HG02943 (cell line): ENCODE measurements at regions not wholly inside any gene's neighbourhood (a gene's known extent, or its start where the extent isn't known, plus 50 kb on each side); places are given as distances from the start of the nearest gene placed in this dataset.

Experiments
- ATAC-seq: cut with Tn5 transposase; IDR thresholded peaks from one replicate; pipeline ENCODE4 v1.9.1; 2021; ENCODE audit warnings: mild to moderate bottlenecking, low read depth, moderate library complexity; ENCODE audit not compliant: unreplicated experiment

- ATAC-seq = no peak
Observed at GRCh38 chr7:17015598-17016031, 133.8 kb upstream of the AGR3 start.

GRCh38 chr7:17016402-17017010, 134.7 kb upstream of the AGR3 start:
- ATAC-seq = no peak

- no peak for ATAC-seq
Observed at GRCh38 chr7:17019106-17019505, 137.3 kb upstream of the AGR3 start.

- ATAC-seq = no peak
Observed at GRCh38 chr7:17020250-17020649, 138.5 kb upstream of the AGR3 start.

DNA sequence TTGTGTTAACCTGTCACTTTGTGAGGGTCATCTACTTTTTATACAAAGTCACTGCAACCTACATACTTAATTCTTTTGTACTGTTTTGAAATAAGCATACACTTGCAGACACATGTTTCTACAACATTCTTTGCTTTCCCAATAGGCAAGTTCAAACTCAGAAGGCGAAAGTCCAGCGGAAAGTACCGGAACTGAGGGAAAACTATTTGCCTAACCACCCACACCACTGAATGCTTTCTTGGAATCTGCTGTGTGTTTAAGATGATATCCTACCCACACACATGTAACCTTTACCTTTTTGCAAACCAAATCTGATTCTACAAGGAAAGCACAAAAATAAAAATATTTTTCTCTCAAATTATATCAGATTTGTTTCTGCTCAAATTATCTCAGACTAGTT, 139.4 kb upstream of the AGR3 start:
- no peak for ATAC-seq

GRCh38 chr7:17022920-17023319, 141.1 kb upstream of the AGR3 start:
- ATAC-seq = no peak

GRCh38 chr7:17026269-17026668, 144.5 kb upstream of the AGR3 start:
- no peak for ATAC-seq

- no peak for ATAC-seq
Observed at GRCh38 chr7:17027143-17027788, 145.5 kb upstream of the AGR3 start.

GRCh38 chr7:17027789-17028152, 146.0 kb upstream of the AGR3 start:
- ATAC-seq = no peak

DNA sequence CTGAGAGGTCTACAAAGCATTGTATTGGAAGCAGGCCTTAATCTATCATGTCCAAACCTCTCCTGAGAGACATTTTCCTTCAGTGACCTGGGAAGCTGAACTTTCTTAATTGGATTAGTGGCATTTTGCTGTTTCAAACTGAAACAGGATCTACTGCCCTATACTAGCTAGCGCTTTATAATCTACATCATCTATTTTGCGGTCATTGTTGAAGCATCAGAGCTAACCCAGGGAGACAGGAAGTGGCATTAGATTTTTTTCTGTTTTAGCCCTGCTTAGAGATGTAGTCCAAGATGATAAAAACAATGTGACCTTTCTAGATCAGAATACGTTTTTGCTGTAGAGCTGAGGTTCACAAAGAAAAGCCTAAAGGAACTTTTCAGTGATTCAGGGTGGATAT, 147.4 kb upstream of the AGR3 start:
- ATAC-seq = no peak

GRCh38 chr7:17030559-17030958, 148.8 kb upstream of the AGR3 start:
- no peak for ATAC-seq

DNA sequence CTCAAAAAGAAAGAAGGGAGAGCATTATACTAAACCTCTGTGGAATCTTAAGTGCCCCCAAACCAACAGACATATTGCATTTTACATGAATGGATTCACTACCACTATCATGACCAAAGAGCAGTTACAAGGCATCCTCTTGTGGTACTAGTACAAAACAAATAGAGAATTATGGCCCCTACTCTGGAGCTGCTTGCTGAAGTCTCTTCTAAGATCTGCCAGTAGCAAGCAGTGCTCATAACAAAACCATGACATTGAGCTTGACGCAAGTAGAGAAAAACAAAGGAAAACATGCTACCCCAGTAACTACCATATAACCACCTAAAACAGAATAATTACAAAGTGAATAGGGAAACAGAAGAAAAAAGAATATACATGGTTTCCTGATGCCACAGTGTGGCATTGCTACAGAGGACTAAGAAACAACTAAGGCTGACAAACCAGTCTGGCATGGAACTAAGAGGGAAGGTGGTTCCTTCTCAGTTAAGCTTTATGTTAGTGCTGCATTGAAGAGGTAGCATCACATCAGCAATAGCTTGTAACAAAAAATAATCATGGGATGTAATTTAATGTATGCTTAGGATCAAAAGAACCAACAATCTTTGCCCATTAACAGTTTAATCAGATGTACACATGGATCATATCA, 150.2 kb upstream of the AGR3 start:
- no peak for ATAC-seq

GRCh38 chr7:17033245-17033644, 151.5 kb upstream of the AGR3 start:
- ATAC-seq = no peak

DNA sequence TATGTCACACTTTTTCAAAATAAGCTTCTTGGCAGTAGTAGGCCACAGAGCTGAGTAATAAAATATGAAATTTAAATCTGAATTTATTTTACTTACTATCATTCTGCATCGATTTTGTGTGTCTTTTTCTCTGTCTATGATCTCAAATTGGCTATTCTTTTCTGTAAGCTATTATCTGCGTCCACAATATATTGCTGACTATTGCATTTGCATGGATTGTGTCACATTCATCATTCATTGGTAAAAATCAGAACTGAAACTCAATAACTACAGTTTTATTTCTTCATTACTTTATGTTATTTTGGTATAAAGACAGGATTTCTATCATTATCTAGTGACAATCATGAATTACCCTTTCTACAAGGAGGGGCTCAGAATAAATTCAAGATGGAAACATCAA, 154.8 kb upstream of the AGR3 start:
- no peak for ATAC-seq

DNA sequence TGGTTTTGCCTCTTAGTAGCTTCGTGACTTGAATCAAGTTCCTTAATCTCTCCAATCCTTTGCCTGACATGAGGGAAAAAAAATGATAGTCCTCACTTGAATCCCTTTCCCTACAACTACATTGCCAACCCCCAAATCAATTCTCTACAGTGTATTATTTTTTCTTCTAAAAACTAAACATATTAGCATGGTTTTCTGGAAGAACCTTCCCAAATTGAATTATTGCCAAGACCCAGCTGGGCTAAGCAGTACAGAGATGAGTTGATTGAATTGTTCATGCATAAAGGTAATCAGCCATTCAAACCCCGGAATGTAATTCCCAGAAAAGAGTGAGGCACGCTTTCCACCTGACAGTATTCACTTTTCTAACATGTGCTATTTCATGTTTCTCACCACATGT, 155.6 kb upstream of the AGR3 start:
- no peak for ATAC-seq

DNA sequence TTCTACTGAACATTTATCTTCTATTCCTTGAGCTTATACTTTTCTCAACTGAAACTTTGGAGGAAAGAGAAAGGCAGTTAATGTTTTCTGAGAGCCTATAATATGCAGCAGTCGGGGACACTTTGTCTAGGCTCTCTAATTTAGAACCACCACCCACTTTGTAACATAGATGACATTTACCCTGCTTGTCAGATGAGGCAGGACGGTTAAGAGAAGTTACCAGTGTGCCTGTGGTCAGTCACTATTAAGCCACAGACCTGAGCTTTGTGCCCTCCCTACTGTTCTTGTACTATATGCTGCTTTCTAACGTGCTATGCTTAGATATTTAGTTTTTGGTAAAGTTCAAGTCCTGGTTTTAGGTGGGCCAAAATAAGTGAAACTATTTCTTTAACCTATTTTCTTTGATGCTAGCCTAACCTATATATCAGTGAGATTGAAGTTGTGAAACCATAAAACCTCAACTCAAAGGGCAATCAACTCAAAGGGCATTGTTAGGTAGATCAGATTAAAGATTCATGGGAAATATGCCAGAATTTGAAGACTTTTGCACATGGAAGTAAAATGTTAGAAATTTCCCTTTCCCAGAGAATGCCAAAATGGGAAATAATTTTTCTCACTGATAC, 156.5 kb upstream of the AGR3 start:
- no peak for ATAC-seq

- no peak for ATAC-seq
Observed at GRCh38 chr7:17038783-17039170, 157.0 kb upstream of the AGR3 start.

DNA sequence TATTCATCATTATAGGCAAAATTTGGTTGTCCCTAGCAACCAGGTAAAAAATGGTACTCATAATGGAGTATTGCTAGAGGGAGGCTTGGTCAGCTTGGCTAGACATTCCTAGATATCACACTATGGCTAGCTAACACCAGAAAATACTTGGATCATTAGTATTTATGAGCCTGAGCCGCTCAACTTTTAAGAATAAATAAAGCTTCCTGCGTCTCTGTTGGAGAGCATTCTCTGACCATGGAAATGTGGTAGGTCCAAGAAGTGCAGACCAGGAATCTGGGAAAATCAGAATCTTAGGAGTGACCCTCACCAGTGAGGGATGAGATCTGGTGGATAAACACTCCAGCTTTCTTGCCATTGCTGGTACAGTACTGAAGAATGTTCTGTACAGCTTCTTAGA, 157.6 kb upstream of the AGR3 start:
- ATAC-seq = no peak

DNA sequence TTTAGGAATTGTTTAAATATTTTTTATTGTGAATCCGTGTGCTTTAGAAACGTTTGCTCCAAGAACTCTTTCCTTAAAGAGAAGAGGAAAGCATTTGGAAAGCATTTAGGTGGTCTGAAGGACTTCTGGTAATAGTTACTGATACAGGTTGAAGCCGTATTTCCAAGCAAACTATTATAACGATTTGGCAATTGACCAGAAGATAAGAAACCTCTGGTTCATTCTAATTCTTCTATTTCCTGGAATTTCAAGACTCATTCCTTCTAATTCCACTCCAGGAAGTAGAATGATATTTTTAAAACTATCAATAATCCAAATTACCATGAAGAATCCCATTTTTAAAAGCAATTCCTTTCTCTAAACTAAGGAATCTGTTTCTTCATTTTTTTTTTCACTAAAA, 158.9 kb upstream of the AGR3 start:
- ATAC-seq = no peak

DNA sequence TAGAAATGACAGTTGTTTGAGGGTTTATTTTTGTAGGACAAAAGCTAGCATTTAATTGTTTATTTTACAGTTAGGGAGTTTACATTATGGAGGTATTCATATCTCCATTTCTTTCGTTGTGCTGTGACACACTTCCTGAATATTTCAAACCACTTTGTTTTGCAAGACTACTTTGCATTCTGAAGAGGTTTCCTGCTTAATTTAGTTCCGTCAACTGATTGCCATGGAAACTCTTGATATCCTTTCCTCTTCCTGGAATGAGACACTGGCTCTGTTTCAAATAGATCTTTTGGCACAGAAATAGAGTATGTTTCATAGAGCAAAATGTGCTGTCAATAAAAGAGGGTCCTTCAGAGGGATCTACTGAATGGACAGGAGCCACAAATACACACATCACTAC, 159.5 kb upstream of the AGR3 start:
- ATAC-seq = no peak

GRCh38 chr7:17042211-17042610, 160.4 kb upstream of the AGR3 start:
- no peak for ATAC-seq
